OCI-LY3 (cell line): ENCODE measurements at regions not wholly inside any gene's neighbourhood (a gene's known extent, or its start where the extent isn't known, plus 50 kb on each side); places are given as distances from the start of the nearest gene placed in this dataset.

Source experiments
- H2AFZ ChIP-seq: fragments of 200-600, 300-600 bp; shearing (Covaris generic); 2 replicates; pipeline ENCODE4 v1.6.0; 2014; ENCODE audit warnings: antibody characterized with exemption, low read depth, low read length
- H3K27ac ChIP-seq: fragments of 200-600, 300-600 bp; sonication (generic); 2 replicates; pipeline ENCODE4 v1.5.1; 2014; ENCODE audit warnings: mild to moderate bottlenecking, low read length, moderate library complexity, mixed read lengths
- H3K27me3 ChIP-seq: fragments of 200-600, 300-600 bp; sonication (generic); 2 replicates; pipeline ENCODE4 v1.6.1; 2014; ENCODE audit warnings: low read depth, low read length, mixed read lengths
- H3K36me3 ChIP-seq: fragments of 200-600, 300-600 bp; sonication (generic); replicated peaks from 2 replicates; pipeline ENCODE3; 2014; ENCODE audit warnings: low read depth, low read length, mixed read lengths
- H3K4me1 ChIP-seq: fragments of 300-600, 200-600 bp; sonication (generic); 2 replicates; pipeline ENCODE4 v1.6.1; 2014; ENCODE audit warnings: low read length, mixed read lengths
- H3K4me2 ChIP-seq: fragments of 200-600, 300-600 bp; sonication (generic); 2 replicates; pipeline ENCODE4 v1.6.1; 2014; ENCODE audit warnings: low read length, mixed read lengths
- H3K4me3 ChIP-seq: fragments of 300-600, 200-600 bp; sonication (generic); 2 replicates; pipeline ENCODE4 v1.5.1; 2014; ENCODE audit warnings: antibody characterized with exemption, mild to moderate bottlenecking, low read length, moderate library complexity
- H3K79me2 ChIP-seq: fragments of 300-600, 200-600 bp; shearing (Covaris generic); 2 replicates; pipeline ENCODE4 v1.6.1; 2014; ENCODE audit warnings: mild to moderate bottlenecking, low read length, mixed read lengths
- H3K9ac ChIP-seq: fragments of 300-600, 200-600 bp; shearing (Covaris generic); 2 replicates; pipeline ENCODE4 v1.6.0; 2014; ENCODE audit warnings: mild to moderate bottlenecking, low read length, moderate library complexity
- H3K9me3 ChIP-seq: fragments of 200-600, 300-600 bp; shearing (Covaris generic); 2 replicates; pipeline ENCODE4 v1.6.1; 2014; ENCODE audit warnings: low read length, mixed read lengths; ENCODE audit not compliant: insufficient read depth
- H4K20me1 ChIP-seq: fragments of 200-600, 300-600 bp; sonication (generic); 2 replicates; pipeline ENCODE4 v1.6.1; 2016; ENCODE audit warnings: low read length, mixed read lengths; ENCODE audit not compliant: insufficient read depth
- EZH2phosphoT487 ChIP-seq: fragments of 200-600 bp; shearing (Covaris generic); IDR thresholded peaks from 2 replicates; pipeline ENCODE4 v1.6.1; 2018; ENCODE audit warnings: antibody characterized with exemption, mixed run types, low read depth
- TF ChIP-seq, protein P1 (sequence below): fragments of 200-600, 300-600 bp; sonication (generic); IDR thresholded peaks from 2 replicates; pipeline ENCODE4 v1.5.1; 2014; ENCODE audit warnings: antibody characterized with exemption, low read length, low read depth

DNA sequence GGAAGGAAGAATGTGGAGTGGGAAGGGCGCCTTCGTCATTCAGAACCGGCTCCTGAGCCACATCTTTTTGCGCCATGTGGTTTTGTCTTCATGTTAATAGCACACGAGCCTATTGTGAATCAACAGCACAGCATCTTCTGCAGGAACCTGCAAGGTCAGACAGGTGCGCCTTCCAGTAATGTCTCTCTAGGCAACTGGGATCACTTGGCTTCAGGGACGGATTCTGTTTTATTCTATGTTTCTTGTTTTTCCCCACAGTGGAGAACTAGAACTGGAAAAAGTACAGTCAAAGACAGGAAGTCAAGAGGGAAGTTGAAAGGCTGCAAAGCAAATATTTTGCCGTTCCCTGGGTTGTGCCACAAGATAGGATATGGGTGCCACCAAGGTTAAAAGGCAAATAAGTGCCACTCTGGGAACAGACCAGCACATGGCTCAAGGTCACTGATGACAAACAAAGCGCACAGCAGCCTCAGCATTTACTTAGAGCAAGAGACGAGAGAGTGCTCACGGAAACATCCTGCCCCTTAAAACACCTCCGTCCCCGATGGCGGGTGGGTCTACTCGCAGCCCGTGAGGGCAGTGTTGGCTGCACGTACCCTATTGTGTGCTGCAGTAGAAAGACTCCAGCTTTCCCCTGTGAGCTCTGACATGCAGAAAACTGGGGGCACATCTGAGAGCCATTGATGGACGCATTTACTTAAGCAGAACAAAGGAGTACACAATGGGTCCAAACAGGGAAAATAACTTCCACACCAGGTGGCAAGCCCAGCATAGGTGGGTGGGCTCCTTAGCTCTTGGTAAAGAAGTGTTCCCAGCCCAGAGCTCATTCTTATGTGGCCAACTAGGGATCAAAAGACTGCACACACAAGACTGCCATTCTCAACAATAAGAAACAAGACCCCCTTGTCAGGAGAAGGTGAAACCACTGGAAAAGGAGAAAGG is 107.2 kb upstream of the PARD3B start:
- Histone ChIP-seq H3K27ac (no peak overlapping the region), H3K4me3 (no peak overlapping the region), H4K20me1 (no peaks in the 10 kb centered on the region), H3K27me3 (0 out of 2 replicates have a peak, but pooled peaks cover 2% of the 10 kb centered on the region), H3K4me2 (no peak overlapping the region), H2AFZ (no peak overlapping the region), H3K9ac (no peak overlapping the region), H3K79me2 (no peaks in the 10 kb centered on the region), H3K9me3 (no peaks in the 10 kb centered on the region), H3K36me3 (no peaks in the 10 kb centered on the region), H3K4me1 (no peaks in the 10 kb centered on the region)
- no peak for TF ChIP-seq EZH2phosphoT487
- TF ChIP-seq, protein P1, sequence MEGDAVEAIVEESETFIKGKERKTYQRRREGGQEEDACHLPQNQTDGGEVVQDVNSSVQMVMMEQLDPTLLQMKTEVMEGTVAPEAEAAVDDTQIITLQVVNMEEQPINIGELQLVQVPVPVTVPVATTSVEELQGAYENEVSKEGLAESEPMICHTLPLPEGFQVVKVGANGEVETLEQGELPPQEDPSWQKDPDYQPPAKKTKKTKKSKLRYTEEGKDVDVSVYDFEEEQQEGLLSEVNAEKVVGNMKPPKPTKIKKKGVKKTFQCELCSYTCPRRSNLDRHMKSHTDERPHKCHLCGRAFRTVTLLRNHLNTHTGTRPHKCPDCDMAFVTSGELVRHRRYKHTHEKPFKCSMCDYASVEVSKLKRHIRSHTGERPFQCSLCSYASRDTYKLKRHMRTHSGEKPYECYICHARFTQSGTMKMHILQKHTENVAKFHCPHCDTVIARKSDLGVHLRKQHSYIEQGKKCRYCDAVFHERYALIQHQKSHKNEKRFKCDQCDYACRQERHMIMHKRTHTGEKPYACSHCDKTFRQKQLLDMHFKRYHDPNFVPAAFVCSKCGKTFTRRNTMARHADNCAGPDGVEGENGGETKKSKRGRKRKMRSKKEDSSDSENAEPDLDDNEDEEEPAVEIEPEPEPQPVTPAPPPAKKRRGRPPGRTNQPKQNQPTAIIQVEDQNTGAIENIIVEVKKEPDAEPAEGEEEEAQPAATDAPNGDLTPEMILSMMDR = no peak

DNA sequence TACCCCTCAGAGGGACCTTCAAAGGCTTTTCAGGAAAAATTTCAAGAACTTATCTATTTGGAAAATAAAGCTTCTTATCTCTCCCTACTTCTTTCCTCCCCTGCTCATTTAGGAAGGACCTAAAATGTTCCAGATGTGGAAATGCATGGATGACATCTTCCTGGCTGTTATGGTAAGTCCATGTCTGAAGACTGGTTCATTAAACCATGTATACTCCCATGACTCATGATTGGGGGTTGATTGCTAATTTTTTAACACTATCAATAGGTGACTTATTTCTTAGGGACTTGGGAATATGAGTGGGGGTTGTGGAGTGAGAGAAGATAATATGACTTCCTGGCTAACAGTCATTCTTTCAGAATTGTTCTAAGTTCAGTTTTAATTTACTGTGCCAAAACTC is 104.0 kb upstream of the PARD3B start:
- Histone ChIP-seq H3K36me3 (no peaks in the 10 kb centered on the region), H3K4me3 (no peak overlapping the region), H3K4me1 (no peaks in the 10 kb centered on the region), H3K79me2 (no peaks in the 10 kb centered on the region), H3K9ac (no peak overlapping the region), H3K9me3 (no peaks in the 10 kb centered on the region), H3K4me2 (no peak overlapping the region), H3K27me3 (0 out of 2 replicates have a peak, but pooled peaks cover 2% of the 10 kb centered on the region), H3K27ac (no peak overlapping the region), H2AFZ (no peak overlapping the region), H4K20me1 (no peaks in the 10 kb centered on the region)
- TF ChIP-seq, protein P1 = no peak
- TF ChIP-seq EZH2phosphoT487 = no peak

DNA sequence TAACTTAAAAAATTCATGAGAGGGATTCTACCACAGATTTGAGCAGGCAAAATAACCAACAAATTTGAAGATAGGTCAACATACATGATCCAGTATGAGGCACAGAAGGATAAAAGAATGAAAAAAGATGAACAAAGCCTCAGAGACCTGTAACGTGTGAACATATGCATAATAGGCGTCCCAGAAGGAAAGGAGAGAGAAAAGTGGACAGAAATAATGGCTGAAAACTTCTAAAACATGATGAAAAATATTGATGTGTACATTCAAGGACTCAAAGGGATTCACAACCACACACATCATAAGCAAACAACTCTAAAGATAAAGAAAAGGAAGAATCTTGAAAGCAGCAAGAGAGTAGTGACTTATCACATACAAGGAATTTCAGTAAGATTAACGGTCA is 100.1 kb upstream of the PARD3B start:
- H3K4me1 ChIP-seq = no peaks in the 10 kb centered on the region
- H3K9me3 ChIP-seq = no peaks in the 10 kb centered on the region

DNA sequence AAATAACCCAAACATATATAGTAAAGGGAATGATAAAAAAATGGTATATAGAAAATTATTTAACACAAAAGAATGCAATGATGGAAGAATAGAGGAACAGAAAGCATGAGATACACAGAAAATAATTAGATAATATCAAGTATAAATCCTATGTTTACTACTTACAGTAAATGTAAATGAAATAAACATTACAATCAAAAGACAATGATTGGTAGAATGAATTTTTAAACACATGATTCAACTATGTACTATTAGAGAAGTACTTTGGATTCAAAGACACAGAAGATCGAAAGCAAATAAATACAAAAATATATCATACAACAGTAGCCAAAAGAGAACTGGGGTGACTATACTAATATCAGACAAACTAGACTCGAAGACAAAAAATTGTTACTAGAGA is 97.6 kb upstream of the PARD3B start:
- no peaks in the 10 kb centered on the region for H4K20me1 ChIP-seq
- no peak for TF ChIP-seq EZH2phosphoT487
- TF ChIP-seq, protein P1 = no peak
- H3K27me3 ChIP-seq = 0 out of 2 replicates have a peak, but pooled peaks cover 2% of the 10 kb centered on the region
- H3K9ac ChIP-seq = no peak overlapping the region
- H3K9me3 ChIP-seq = no peaks in the 10 kb centered on the region
- H3K4me1 ChIP-seq = no peaks in the 10 kb centered on the region
- H3K4me2 ChIP-seq = no peak overlapping the region
- H3K4me3 ChIP-seq = no peak overlapping the region
- no peak overlapping the region for H3K27ac ChIP-seq
- no peaks in the 10 kb centered on the region for H3K79me2 ChIP-seq
- H3K36me3 ChIP-seq = no peaks in the 10 kb centered on the region
- no peak overlapping the region for H2AFZ ChIP-seq

More for the DNA sequence above, 100.1 kb upstream of the PARD3B start:
- no peak overlapping the region for H2AFZ ChIP-seq
- no peak overlapping the region for H3K27ac ChIP-seq
- no peaks in the 10 kb centered on the region for H4K20me1 ChIP-seq
- H3K9ac ChIP-seq = no peak overlapping the region
- H3K27me3 ChIP-seq = 0 out of 2 replicates have a peak, but pooled peaks cover 2% of the 10 kb centered on the region
- no peaks in the 10 kb centered on the region for H3K36me3 ChIP-seq
- H3K79me2 ChIP-seq = no peaks in the 10 kb centered on the region
- TF ChIP-seq EZH2phosphoT487 = no peak
- TF ChIP-seq, protein P1 = no peak
- H3K4me2 ChIP-seq = no peak overlapping the region
- no peak overlapping the region for H3K4me3 ChIP-seq
